Testis (tissue), 2 donors: ENCODE measurements at regions not wholly inside any gene's neighbourhood (a gene's known extent, or its start where the extent isn't known, plus 50 kb on each side); places are given as distances from the start of the nearest gene placed in this dataset.

ENCODE experiments used
- DNase-seq: peaks from one replicate; pipeline ENCODE4 v3.0.0-alpha.2; 2019
- H3K27ac ChIP-seq, 2 donors: fragments of 200-600 bp; sonication (generic); one replicate each; pipeline ENCODE4 v1.5.1; 2019
- H3K27me3 ChIP-seq: fragments of 200-600 bp; sonication (generic); one replicate; pipeline ENCODE4 v1.5.1; 2019
- H3K36me3 ChIP-seq: fragments of 200-600 bp; sonication (generic); one replicate; pipeline ENCODE4 v1.5.1; 2017; ENCODE audit warnings: low read depth; ENCODE audit errors: missing control alignments
- H3K4me1 ChIP-seq: fragments of 200-600 bp; sonication (generic); one replicate; pipeline ENCODE4 v1.5.1; 2019
- H3K4me3 ChIP-seq, 2 donors: fragments of 200-600 bp; sonication (generic); one replicate each; pipeline ENCODE4 v1.5.1; 2017 to 2019
- H3K9me3 ChIP-seq: fragments of 200-600 bp; sonication (generic); one replicate; pipeline ENCODE4 v1.5.1; 2017
- POLR2A ChIP-seq: fragments of 450-650 bp; IDR thresholded peaks from one replicate; pipeline ENCODE4 v1.6.1; 2017; ENCODE audit warnings: antibody characterized with exemption, mild to moderate bottlenecking, moderate library complexity
- WGBS, 2 donors: methylation state at CpG; one replicate each; pipeline ENCODE4 v1.1.5; 2018; 5-methylcytosine and 5-hydroxymethylcytosine counted together
- intact Hi-C: fragments of 100-400 bp; cut with DNase I; formaldehyde crosslinking; loops from one replicate; pipeline ENCODE4 v1.15.1; 2023; ENCODE audit warnings: low total_unique reads
- TF ChIP-seq, protein P1 (sequence below), 3 experiments: fragments of 450-650 bp in 2 of 3; fragments of 200-600 bp in 1 of 3; sonication (generic) in 1 of 3; IDR thresholded peaks; one replicate each; pipeline ENCODE4 v1.5.1; 2016 to 2019; ENCODE audit warnings: antibody characterized with exemption in 3 of 3, mild to moderate bottlenecking in 2 of 3, moderate library complexity in 1 of 3

- intact Hi-C loops = no loop called here
- Histone ChIP-seq H3K4me3 (no peak overlapping the region), H3K27me3 (no peaks in the 10 kb centered on the region), H3K36me3 (no peaks in the 10 kb centered on the region), H3K27ac (no peak overlapping the region), H3K4me1 (no peaks in the 10 kb centered on the region), H3K9me3 (no peaks in the 10 kb centered on the region)
- no peak for DNase-seq
- WGBS, 2 donors = 97 to 100% methylated on average over 1 of the region's 1 CpG
- TF ChIP-seq, protein P1, sequence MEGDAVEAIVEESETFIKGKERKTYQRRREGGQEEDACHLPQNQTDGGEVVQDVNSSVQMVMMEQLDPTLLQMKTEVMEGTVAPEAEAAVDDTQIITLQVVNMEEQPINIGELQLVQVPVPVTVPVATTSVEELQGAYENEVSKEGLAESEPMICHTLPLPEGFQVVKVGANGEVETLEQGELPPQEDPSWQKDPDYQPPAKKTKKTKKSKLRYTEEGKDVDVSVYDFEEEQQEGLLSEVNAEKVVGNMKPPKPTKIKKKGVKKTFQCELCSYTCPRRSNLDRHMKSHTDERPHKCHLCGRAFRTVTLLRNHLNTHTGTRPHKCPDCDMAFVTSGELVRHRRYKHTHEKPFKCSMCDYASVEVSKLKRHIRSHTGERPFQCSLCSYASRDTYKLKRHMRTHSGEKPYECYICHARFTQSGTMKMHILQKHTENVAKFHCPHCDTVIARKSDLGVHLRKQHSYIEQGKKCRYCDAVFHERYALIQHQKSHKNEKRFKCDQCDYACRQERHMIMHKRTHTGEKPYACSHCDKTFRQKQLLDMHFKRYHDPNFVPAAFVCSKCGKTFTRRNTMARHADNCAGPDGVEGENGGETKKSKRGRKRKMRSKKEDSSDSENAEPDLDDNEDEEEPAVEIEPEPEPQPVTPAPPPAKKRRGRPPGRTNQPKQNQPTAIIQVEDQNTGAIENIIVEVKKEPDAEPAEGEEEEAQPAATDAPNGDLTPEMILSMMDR (IDR thresholded peaks at IDR 0.05) = no peak
- no peak for TF ChIP-seq POLR2A
Measured at GRCh38 chr6:148105695-148106094, 236.9 kb upstream of the SASH1 start.

- H3K4me3 ChIP-seq = no peak overlapping the region
- H3K36me3 ChIP-seq = no peaks in the 10 kb centered on the region
- no peak overlapping the region for H3K27ac ChIP-seq
- H3K4me1 ChIP-seq = no peaks in the 10 kb centered on the region
- intact Hi-C loops = no loop called here
- H3K9me3 ChIP-seq = no peaks in the 10 kb centered on the region
- no peak for DNase-seq
- H3K27me3 ChIP-seq = no peaks in the 10 kb centered on the region
- 61 to 85% methylated on average over 3 of the region's 3 CpGs for WGBS, 2 donors
- TF ChIP-seq, protein P1 (IDR thresholded peaks at IDR 0.05) = no peak
- no peak for TF ChIP-seq POLR2A
Measured at GRCh38 chr6:148107911-148108310, 234.7 kb upstream of the SASH1 start.

DNA sequence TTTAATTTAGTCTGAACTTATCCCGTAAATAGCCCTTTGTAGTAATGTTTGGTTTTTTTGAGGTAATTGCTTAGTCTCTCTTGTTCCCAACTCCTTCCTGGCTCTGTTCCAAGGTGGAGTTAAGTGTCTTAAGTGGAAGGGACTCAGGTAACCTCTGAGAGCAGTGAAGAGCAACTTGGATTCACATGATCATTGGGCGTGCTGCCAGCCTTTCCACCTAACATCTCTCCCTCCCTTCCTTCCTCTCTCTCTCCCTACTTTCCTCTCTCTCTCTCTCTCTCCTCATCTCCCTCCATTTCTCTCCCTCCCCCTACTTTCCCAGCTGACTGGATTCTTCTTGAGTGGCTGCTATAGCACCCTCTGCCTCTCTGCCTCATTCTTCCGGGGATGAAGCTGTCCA lies 232.9 kb upstream of the SASH1 start:
- Histone ChIP-seq H3K36me3 (no peaks in the 10 kb centered on the region), H3K4me3 (no peak overlapping the region), H3K4me1 (no peaks in the 10 kb centered on the region), H3K27me3 (no peaks in the 10 kb centered on the region), H3K9me3 (no peaks in the 10 kb centered on the region), H3K27ac (no peak overlapping the region)
- no peak for DNase-seq
- 79 to 87% methylated on average over 3 of the region's 3 CpGs for WGBS, 2 donors
- TF ChIP-seq, protein P1 (IDR thresholded peaks at IDR 0.05) = no peak
- no peak for TF ChIP-seq POLR2A
- intact Hi-C loops = no loop called here

DNA sequence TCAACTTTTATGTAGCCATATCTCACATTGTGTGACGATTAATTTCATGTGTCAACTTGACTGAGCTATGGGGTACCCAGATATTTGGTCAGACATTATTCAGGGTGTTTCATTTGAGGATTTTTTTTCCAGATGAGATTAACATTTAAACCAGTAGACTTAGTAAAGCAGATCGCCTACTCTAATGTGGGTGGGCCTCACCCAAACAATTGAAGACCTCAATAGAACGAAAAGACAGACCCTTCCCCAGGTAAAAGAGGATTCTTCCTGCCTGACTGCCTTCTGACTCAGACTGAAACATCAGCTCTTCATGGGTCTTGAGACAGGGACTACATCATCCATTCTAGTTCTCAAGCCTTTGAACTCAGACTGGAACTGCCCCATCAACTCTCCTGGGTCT lies 231.7 kb upstream of the SASH1 start:
- no peak overlapping the region for H3K27ac ChIP-seq
- WGBS, 2 donors = 92 to 94% methylated on average over 3 of the region's 3 CpGs
- no peak overlapping the region for H3K4me3 ChIP-seq
- no peaks in the 10 kb centered on the region for H3K9me3 ChIP-seq
- H3K36me3 ChIP-seq = no peaks in the 10 kb centered on the region
- no peak for TF ChIP-seq POLR2A
- TF ChIP-seq, protein P1 (IDR thresholded peaks at IDR 0.05) = no peak
- no peak for DNase-seq
- no peaks in the 10 kb centered on the region for H3K4me1 ChIP-seq
- intact Hi-C loops = no loop called here
- no peaks in the 10 kb centered on the region for H3K27me3 ChIP-seq

GRCh38 chr6:148112851-148113319 lies 229.8 kb upstream of the SASH1 start:
- Histone ChIP-seq H3K9me3 (no peaks in the 10 kb centered on the region), H3K4me3 (no peak overlapping the region), H3K27me3 (no peaks in the 10 kb centered on the region), H3K4me1 (no peaks in the 10 kb centered on the region), H3K36me3 (no peaks in the 10 kb centered on the region), H3K27ac (no peak overlapping the region)
- intact Hi-C loops = no loop called here
- no peak for TF ChIP-seq POLR2A
- TF ChIP-seq, protein P1 (IDR thresholded peaks at IDR 0.05) = no peak
- no peak for DNase-seq
- 67 to 80% methylated on average over 1 to 2 of the region's 2 CpGs for WGBS, 2 donors
